ENCODE measurements at regions not wholly inside any gene's neighbourhood (a gene's known extent, or its start where the extent isn't known, plus 50 kb on each side); places are given as distances from the start of the nearest gene placed in this dataset.

DNA sequence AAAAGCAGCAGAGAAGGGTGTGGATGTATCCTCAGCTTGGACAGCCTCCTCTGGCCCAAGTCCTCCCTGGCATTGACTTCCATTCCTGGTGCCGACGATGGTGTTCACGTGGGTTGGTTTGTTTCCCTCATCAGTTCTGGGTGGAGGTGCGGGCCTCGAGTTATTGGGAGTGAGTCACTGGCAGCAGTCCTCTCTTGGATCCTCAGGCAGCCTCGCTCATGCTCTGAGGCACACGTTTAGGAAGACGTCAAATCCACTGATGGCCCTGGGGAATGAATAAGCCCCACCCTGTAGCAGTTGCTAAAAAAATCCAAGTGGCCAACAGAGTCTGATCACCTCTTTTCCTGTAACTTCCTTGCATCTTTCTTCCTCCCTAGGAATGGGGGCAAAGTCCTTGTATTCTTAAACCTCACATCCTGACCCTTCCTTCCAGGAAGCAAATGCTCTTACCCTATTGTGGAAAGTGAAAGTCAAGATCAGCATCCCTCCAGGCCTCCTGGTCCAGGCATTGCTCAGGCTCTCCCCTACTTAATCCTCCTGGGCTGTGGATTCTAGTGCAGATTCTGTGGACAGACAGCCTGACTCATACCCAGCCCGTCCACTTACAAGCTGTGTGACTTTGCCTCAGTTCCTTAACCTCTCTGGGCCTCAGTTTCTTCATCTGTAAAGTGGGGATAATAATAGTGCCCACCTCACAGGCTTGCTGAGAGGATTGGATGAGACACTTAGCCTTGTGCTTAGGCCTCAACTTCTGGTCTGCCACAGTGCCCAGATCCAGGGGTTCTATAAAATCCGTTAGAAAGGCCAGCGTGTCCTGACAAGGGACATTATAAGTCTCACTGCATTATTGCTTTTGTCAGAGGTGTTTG lies 111.1 kb downstream of the TLR5 start:
- TF ChIP-seq POLR2A (IDR thresholded peaks at IDR 0.05; ENCODE audit: low read depth, low read length) (no peak), JUN (IDR thresholded peaks at IDR 0.05; ENCODE audit: borderline replicate concordance, insufficient read depth, insufficient read length, low read depth) (no peak), EZH2 (IDR thresholded peaks at IDR 0.05; ENCODE audit: borderline replicate concordance, low read depth, low read length, severe bottlenecking) (no peak), MYC (IDR thresholded peaks at IDR 0.05; ENCODE audit: low read depth, low read length) (no peak), POLR2AphosphoS5 (IDR thresholded peaks at IDR 0.05; ENCODE audit: insufficient read depth, low read depth, low read length) (no peak)
- TF ChIP-seq, protein P1, sequence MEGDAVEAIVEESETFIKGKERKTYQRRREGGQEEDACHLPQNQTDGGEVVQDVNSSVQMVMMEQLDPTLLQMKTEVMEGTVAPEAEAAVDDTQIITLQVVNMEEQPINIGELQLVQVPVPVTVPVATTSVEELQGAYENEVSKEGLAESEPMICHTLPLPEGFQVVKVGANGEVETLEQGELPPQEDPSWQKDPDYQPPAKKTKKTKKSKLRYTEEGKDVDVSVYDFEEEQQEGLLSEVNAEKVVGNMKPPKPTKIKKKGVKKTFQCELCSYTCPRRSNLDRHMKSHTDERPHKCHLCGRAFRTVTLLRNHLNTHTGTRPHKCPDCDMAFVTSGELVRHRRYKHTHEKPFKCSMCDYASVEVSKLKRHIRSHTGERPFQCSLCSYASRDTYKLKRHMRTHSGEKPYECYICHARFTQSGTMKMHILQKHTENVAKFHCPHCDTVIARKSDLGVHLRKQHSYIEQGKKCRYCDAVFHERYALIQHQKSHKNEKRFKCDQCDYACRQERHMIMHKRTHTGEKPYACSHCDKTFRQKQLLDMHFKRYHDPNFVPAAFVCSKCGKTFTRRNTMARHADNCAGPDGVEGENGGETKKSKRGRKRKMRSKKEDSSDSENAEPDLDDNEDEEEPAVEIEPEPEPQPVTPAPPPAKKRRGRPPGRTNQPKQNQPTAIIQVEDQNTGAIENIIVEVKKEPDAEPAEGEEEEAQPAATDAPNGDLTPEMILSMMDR (IDR thresholded peaks at IDR 0.05; ENCODE audit: extremely low read depth in 1 of 2, insufficient read depth in 1 of 2, low read depth in 1 of 2, low read length in 2 of 2): no peak
- TF ChIP-seq, protein P2, sequence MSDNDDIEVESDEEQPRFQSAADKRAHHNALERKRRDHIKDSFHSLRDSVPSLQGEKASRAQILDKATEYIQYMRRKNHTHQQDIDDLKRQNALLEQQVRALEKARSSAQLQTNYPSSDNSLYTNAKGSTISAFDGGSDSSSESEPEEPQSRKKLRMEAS (IDR thresholded peaks at IDR 0.05; ENCODE audit: insufficient read depth, insufficient read length): no peak
